GM18858 (cell line): ENCODE measurements at regions not wholly inside any gene's neighbourhood (a gene's known extent, or its start where the extent isn't known, plus 50 kb on each side); places are given as distances from the start of the nearest gene placed in this dataset.

Experiments used
- ATAC-seq: cut with Tn5 transposase; IDR thresholded peaks from one replicate; pipeline ENCODE4 v1.9.1; 2021; ENCODE audit not compliant: unreplicated experiment

GRCh38 chr12:115072712-115073111, 388.7 kb upstream of the TBX3 start:
- ATAC-seq, result no peak

- ATAC-seq, result no peak
Observed at GRCh38 chr12:115070313-115070712, 386.3 kb upstream of the TBX3 start.

- no peak for ATAC-seq
Observed at GRCh38 chr12:115064296-115064695, 380.3 kb upstream of the TBX3 start.

- ATAC-seq, result no peak
Observed at GRCh38 chr12:115062741-115063140, 378.8 kb upstream of the TBX3 start.

GRCh38 chr12:115060477-115061168, 376.6 kb upstream of the TBX3 start:
- ATAC-seq, result no peak

GRCh38 chr12:115057445-115057844, 373.5 kb upstream of the TBX3 start:
- ATAC-seq, result no peak

- no peak for ATAC-seq
Observed at GRCh38 chr12:115051378-115051777, 367.4 kb upstream of the TBX3 start.

- no peak for ATAC-seq
Observed at GRCh38 chr12:115049614-115050013, 365.6 kb upstream of the TBX3 start.

- no peak for ATAC-seq
Observed at GRCh38 chr12:115046805-115047204, 362.8 kb upstream of the TBX3 start.

GRCh38 chr12:115044073-115044472, 360.1 kb upstream of the TBX3 start:
- no peak for ATAC-seq

- no peak for ATAC-seq
Observed at GRCh38 chr12:115043079-115043478, 359.1 kb upstream of the TBX3 start.

- ATAC-seq, result no peak
Observed at GRCh38 chr12:115042341-115042740, 358.4 kb upstream of the TBX3 start.

GRCh38 chr12:115037830-115038229, 353.9 kb upstream of the TBX3 start:
- ATAC-seq, result no peak

- no peak for ATAC-seq
Observed at GRCh38 chr12:115035535-115036107, 351.6 kb upstream of the TBX3 start.

GRCh38 chr12:115032521-115032920, 348.5 kb upstream of the TBX3 start:
- no peak for ATAC-seq

- no peak for ATAC-seq
Observed at GRCh38 chr12:115030017-115030416, 346.0 kb upstream of the TBX3 start.

GRCh38 chr12:115024531-115024930, 340.6 kb upstream of the TBX3 start:
- no peak for ATAC-seq

- no peak for ATAC-seq
Observed at GRCh38 chr12:115023279-115024265, 339.6 kb upstream of the TBX3 start.

GRCh38 chr12:115020091-115020490, 336.1 kb upstream of the TBX3 start:
- ATAC-seq, result no peak

GRCh38 chr12:115017346-115017745, 333.4 kb upstream of the TBX3 start:
- ATAC-seq, result no peak

- no peak for ATAC-seq
Observed at GRCh38 chr12:115013236-115013981, 329.4 kb upstream of the TBX3 start.
